GM18868 (cell line): ENCODE measurements at regions not wholly inside any gene's neighbourhood (a gene's known extent, or its start where the extent isn't known, plus 50 kb on each side); places are given as distances from the start of the nearest gene placed in this dataset.

Source experiments
- ATAC-seq: cut with Tn5 transposase; IDR thresholded peaks from one replicate; pipeline ENCODE4 v1.9.1; 2021; ENCODE audit warnings: mild to moderate bottlenecking, moderate library complexity; ENCODE audit not compliant: unreplicated experiment

DNA sequence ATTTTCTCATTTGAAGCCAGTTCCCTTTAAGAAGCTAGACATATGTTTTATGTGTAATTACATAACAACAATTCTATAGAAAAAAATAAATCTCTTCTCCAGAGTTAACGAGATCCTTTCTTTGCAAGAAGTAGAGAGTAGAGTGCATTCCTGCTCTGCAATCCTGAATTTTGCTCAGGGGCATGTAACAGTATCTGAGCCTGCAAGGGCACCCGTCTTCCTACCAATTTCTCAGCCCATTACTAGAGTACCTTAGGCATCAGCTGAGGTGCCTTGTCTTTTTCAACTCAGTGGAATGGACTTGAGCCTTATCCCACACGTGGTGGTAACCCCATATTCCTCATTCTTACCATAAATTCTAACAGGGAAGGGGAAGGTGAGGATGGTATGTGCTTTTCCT lies 205.9 kb downstream of the IKZF2 start:
- ATAC-seq, result no peak

DNA sequence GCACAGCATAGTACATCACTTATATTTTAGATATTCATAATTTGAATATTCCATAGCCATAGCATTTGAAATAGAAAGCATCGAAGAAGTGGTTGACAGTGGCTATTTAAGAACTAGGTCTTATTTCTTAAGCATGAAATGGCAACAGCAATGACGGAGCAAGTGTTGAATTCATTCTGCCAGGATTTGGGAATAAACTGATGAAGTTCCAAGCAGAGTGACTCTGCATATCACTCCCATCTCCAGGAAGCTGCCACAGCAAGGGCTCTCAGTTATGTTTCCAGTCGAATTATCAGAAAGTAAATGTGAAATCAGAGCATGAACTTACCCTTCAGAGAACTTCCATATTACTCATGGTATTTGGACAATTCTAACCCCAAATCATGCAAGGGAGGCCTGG lies 208.1 kb downstream of the IKZF2 start:
- no peak for ATAC-seq

DNA sequence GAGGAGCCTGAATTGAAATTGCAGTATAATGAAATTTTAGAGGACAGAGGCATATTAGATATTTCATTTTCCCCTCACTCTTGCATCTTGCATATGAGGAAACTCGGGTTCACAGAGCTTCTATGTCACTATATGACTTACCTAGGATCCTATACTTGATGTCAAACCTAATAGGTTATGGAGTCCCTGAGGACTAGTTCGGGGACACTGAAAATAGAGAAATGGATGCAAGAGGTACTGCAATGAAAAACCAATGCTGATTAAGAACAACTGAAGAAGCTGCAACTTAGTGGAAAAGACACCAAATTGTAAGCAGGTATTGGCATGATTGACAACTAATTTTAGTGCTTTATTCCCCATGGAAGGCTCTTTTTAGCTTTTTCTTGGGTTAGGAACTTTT lies 210.1 kb downstream of the IKZF2 start:
- no peak for ATAC-seq

DNA sequence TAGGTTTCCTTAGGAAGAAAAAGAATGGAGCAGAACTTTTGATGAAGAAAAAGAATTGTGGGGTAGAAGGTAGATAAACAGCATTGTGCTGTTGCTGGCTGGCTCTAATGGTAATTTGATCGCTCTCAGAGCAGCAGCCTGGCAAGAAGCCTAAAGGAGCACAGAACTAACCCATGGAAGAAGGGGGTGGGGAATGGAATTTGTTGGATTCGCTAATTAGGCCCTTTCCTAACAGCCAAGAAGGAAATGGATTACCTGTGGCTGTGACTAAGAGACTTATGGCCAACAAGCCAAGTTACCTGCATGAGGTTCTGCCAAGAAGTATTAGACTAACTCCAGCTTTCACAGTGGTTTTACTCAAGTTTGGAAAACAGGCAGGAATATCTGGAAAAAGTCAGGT lies 210.6 kb downstream of the IKZF2 start:
- ATAC-seq, result no peak

DNA sequence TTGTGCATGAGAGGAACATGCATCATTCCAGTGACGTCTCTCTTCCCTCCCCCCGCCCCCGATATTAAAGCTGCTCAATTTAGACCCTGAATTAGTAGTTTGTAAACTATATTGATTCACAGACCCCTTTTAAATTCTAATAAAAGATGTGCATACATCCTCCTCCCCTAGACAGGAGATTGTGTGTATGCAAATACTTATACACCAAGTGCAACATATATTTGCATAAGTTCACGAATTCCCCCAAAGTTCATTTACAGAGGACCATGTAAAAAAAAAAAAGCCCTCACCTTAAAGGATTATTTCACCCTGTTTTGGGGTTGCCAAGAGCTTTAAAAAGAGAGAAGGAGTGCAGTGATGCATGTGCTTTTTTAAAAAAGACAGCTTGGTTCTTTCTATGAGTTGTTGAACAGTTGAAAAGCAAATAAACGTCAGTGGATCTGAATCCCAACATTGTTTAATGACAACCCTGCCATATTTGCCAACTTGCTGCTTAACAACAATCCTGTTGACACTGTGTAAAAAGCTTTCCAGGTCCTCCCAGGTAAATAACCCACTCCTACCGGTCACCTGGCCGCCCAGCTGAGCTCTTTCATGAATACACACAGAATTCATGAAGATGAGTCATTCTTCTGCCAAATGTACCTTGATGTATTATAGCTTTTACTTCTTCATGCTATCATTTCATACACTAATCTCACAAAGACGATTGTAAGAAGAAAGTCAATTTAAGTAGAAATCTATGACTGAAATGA lies 211.5 kb downstream of the IKZF2 start:
- no peak for ATAC-seq

DNA sequence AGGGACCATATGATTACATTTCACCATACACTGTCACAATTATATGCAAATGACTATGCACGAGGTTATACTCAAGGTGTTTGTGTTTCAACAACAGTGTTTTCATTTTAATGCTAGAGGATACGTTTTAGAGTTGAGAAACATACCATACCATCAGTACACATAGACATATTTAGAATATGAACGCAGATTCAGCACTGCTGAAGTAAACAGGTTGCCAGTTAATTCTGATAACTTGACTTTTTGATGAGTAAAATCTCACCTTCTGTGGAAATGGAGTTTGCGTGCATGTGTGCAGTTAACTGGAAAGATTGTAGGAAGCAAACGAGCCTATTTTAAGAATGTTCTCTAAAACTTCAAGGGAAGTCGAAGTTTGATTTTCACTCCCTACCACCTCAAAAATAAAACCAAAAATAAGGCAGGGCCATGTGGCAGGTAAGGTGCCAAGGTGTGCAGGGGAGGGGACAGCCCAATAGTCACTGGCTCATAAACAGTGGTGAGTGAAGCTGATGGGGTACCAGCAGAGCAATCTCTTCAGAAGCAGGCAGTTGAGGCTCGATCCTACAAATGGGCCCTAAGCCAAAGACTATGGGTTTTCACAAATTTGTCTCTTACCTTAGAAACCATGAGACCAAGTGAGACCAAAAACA lies 213.1 kb downstream of the IKZF2 start:
- peak; percentile 34 for ATAC-seq

DNA sequence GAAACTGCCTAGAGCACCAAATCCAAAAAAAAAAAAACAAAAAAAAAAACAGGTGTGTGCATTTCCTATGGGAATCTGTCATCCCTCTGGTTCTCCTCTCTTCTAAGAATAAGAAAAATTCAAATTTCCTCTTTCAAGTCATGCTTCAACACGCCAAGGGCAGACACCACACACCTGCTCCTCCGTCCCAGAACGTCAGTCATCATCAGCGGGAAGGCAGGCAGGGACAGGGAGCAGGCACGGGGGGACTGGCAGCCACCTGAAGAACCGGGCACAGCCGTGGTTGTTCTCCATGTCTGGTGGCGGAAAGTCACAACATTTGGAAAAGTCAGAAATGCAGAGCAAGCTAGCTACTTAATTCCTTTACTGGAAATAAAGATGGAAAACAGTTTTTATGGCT lies 214.8 kb downstream of the IKZF2 start:
- ATAC-seq, result no peak

DNA sequence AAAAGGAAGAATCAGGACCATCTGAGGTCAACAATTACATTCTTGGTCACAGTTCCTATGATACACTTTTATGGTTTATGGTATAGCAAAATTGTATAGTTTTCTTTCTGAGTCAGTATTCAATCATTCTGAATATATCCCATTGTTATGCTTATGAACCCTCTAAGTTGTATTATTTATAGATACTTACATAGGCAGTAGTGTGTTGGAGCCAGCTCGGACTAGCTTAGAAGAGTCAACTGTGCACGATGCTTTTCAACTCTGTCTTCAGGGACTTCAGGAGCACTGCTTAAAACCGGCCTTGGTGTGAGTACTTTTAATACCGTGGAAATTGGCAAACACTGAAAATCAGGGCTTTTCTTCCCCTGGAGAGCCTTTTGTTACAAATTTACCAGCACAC lies 215.7 kb downstream of the IKZF2 start:
- ATAC-seq, result no peak

DNA sequence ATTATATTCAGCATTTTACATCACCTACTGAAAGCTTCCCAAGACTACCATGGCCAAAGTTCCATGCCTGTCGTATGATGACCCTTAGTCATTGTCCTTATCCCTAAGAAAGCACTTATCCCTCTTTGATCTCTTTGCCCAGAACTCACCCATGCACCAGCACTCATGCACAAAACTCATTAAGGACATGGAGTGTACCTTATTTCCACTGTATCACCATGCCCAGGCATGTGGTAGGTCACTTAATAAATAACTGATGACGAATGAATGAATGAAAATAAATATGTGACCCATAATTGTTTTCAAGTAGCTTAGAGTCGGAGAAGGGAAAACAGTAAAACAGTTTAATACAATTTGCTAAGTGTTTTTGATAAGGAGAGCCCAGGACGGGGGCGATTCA lies 220.1 kb downstream of the IKZF2 start:
- no peak for ATAC-seq

DNA sequence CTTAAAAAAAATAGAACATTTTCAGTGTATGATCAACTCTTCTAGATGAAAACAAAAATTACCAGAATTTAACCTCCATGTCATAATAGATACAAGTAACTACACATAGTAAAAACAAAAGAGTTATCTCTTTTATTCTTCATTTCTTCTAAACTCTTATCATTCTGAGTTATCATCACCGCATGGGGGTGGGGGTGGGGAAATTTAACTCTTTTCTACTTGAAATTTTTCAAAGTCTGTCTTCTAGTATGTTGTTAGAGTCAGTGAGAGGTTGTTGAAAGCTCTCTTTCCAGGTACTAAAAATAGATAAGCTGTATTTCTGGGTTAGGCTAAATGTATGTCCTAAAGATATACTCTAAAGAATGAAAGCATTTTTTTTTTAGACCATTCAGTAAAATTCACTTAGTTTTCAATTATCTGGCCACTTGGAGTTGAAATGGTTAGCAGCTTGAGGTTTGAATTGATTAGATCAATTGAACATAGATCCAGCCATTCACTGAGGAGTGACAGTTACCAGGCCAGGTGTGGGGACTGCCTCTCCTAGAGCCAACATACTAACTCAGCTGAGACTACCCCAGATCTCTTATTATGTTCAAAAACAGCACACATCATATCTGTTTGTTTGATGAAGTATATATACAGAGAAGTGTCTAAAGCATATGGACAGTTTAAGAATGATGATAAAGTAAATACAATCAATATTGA lies 220.7 kb downstream of the IKZF2 start:
- ATAC-seq, result no peak

DNA sequence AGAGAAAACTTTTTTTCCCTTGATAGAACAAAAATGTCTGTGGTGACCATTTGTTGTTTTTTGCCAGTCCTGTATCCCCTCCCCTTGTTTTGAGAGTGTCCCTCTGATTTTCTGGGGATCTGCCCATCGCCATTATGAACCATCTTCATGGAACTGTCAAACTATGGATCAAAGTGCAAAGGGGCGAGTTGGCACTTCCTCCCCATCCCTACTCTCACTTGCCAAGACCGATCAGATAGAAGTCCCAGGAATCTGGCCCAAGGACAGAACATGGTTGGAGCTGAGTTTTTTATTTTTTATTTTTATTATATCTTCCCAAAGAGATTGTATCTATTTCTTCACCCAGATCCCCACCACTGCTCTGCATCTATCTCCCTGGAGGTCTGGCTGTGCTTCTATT lies 221.4 kb downstream of the IKZF2 start:
- ATAC-seq, result no peak

DNA sequence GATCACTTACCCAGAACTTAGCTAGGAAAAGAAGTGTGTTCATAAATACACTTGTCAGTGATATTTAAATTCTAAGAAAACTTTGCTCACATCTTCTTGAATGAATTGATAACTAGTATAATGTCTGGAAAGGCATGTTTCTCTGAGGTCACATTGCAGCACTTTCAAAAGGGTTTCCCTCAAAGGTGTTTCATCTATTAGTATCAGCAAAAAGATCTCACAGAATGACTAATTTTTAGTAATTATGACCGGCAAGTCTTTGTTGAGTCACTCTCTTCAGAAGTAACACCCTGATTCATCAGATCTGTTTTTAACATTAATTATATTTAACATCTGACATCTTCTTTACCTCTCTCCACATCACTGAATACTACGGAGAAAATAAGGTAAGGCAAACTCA lies 222.3 kb downstream of the IKZF2 start:
- peak; percentile 76 for ATAC-seq

DNA sequence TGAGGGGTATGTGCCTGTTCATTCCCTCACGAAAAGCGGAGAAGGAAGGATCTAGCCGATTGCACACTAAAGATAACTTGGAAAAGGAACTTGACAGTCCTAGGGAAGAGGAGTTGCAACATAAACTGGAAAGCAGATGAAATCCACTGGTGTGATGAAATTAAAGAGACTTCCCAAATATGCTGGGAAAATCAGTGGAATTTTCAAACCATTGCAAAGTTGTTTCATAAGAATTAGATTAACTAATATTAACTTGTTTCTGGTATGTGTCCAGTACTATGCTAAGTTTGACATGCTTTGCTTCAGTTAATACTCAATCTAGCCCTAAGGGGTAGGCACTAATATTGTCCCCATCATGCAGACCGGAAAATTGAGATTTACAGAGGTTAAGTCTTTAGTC lies 222.7 kb downstream of the IKZF2 start:
- ATAC-seq, result no peak

DNA sequence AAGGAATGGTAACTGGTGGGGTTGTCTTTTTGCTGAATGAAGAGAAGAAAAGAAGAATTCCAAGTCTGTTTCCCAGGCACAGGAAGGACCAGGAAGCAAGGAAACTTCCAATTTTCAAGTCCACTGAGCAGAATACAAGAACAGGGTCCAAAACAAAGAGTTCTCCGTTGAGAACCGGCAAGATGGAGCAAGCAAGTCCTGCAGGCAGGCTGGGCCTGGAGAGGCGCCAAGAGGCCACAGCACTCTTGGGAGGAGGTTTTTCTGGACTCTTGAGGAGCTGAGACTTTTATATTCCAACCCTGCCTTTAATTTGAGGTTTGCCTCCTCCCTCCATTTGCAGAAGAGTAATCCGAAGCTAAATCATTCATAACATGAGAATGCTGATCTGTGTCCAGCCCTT lies 224.5 kb downstream of the IKZF2 start:
- no peak for ATAC-seq

DNA sequence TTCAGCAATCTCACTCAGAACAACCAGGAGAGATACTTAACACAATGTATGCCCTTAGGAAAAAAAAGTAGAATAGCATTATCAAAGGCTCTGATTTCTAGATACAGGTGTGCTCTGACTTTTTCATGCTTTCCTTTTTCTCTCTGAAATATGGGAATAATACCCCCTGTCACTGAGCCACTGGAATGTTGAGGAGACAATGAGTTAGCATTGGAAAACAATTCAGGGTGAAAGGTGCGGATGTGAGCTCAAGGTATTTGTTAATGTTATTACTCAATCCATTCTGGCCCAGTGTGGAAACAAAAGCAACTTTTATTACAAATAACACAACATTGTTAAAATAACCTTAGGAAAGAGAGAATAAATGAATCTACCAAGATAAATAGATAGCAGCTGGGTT lies 228.0 kb downstream of the IKZF2 start:
- no peak for ATAC-seq

DNA sequence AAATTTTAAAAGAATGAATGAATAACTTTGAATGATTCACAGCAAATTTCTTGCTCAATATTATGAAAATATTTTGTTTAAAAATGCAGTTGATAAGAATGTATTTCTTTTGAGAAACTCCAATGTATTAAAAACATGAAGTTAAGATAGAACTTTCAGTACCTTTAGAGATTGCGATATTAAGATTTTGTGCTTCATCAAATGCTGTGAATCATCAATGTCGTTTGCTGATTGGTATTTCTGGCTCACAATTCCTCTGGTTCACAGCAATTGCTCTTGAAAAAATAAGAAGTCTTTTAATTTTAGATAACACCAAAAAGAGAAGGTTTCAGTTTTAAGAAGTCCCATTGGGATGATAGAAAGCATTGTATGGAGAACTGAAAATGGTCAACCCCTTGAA lies 228.7 kb downstream of the IKZF2 start:
- no peak for ATAC-seq

DNA sequence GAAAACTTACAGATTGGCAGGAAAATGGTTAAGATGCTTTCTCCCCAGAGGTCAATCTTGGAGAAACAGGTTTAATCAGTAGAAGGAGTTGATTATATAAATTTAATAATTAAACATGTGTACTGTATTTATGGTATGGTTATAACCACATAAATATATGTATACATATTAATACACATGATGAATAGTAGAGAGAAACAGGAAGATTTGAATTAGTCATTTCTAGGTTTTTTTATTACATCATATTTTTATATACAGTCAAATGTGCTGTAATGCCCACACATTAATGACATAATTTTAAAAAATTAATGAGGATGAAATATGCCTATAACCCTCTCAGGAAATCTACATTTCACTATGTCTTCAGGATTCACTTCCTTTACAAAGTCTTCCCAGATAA lies 229.7 kb downstream of the IKZF2 start:
- no peak for ATAC-seq

DNA sequence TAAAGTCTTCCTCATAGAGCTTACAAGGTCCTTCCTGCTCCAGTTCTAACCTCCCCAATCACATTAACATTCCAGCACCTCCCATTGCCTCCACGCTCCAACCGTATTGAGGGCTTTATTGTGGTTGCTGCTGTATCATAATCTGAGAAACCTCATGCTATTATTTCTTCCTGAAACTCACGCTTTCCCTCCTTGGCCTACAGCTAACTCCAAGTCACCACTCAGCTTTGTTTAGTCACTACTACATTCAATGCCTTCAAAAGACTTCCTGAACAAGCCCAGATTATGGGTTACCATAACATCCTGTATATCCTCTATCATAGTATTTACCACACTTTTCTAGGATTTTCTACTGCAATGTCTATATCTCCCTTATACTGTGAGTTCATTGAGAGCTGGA lies 230.4 kb downstream of the IKZF2 start:
- no peak for ATAC-seq

DNA sequence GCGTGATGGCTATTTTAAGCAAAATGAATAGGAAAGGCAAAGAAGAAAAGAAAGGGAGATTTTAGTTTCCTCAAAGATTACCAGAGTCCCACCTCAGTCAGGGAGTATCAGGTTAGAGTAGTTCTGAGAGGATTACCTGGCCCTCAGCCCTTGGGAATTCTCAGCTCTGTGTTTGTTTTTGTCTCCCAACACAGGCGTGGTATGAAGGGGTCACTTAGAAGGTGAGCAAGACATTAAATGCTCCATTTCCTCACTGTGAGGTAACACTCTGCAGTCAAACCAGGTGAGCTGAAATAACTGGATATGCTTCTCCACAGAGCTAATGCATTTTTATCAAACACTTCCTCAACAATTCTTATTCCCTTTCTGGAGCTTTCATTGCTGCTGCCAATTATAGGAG lies 232.2 kb downstream of the IKZF2 start:
- no peak for ATAC-seq

DNA sequence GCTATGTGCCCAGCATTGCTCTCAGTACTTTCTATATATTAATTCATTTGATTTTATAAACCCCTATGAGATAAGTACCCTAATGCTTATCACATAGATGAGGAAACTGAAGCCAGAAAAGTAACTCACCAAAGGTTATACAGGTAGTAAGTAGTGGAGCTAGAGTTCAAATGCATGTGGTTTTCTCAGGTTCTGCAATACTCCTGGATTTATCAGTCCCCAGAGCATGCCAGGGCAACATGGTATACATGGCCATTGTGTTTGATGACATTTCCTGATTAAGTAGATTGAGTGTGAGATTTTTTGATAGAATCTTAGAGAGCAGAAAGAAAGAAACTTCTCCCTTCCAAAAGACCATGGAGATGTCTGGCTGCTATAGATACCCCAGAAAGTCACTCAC lies 233.1 kb downstream of the IKZF2 start:
- no peak for ATAC-seq

DNA sequence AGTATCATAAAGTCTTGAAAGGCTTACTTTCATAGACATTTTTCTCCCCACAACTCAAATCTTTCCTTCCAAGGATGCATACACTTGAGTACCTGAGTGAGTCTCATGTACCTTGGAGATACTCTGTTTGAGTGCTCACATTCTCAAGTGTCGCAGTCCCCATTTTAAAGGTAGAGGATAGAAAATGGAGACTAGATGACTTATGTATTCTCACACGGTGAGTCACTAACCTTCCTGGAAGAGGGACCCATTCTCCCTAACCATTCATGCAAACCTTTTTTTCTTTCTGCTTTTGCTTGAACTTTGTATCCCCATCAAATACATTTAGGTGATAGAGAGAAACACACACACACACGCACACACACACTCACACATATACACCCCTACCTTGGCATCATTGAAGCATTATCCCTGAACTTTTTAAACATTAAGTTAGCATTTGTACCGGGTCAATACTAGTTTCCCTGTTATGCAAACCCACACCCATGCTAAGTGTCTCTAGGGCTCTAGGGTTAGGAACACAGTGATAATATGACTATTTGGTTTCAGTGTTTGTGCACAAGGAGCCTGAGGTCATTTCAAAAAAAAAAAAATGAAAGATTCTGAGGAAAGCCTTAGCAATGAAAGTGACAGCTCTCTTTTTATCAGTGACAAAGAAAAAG lies 236.2 kb downstream of the IKZF2 start:
- ATAC-seq, result peak; percentile 71

DNA sequence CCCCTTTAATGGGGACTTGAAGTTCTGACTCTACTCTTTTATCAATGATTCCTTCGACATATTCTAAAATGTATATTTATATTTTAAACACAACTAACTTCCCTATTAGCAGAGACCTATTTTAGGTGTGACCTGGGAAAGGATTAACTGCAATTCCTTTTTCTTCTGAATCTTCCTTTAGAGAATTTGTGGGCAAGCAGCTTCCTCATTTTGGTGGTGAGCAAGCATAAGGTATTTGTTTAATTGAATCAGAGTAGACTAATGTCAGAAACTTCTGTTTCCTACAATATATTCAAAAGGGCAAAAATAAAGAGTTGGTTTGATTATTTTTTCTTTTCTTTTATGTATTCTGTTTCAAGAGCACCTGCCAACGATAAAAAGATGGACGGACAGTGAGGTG lies 237.0 kb downstream of the IKZF2 start:
- ATAC-seq, result peak; percentile 26
